Occipital lobe (tissue), 1 donor: ENCODE measurements at regions not wholly inside any gene's neighbourhood (a gene's known extent, or its start where the extent isn't known, plus 50 kb on each side); places are given as distances from the start of the nearest gene placed in this dataset.

Experiments used
- DNase-seq: peaks from one replicate; lab custom pipeline; 2025; lab: John Stamatoyannopoulos, UW

DNA sequence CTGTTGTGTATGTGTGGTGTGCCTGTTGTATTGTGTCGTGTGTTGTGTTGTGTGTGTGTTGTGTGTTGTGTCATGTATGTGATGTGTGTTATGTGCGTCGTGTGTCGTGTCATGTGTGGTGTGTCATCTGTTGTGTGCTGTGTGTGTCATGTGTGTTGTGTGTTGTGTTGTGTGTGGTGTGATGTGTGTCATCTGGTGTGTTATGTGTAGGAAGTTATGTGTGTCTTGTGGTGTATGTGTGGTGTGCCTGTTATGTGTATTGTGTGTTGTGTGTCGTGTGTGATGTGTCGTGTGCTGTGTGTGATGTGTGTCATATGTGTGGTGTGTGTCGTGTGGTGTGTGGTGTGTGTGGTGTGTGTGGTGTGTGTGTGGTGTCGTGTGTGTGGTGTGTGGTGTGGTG lies 145.2 kb downstream of the DNAJB6 start:
- DNase-seq: no peak

GRCh38 chr7:157482517-157483087 lies 145.8 kb downstream of the DNAJB6 start:
- no peak for DNase-seq

DNA sequence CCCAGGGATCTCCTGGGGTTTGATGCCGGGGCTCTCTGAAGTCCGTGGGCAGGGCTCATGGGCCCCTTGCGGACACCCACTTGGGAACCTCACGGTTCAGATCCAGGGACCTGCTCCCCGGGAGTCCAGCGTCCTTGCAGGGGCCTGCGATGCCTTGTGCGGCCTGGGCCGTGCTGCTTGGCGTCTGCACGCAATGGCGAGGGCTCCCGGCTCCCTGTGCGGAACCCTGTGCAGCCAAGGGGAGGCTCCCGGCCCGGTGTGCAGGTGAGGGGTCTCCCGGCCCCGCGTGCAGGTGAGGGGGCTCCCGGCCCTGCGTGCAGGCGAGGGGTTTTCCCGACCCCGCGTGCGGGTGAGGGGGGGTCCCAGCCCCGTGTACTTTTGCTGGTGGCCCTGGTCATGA lies 146.7 kb downstream of the DNAJB6 start:
- DNase-seq: no peak

DNA sequence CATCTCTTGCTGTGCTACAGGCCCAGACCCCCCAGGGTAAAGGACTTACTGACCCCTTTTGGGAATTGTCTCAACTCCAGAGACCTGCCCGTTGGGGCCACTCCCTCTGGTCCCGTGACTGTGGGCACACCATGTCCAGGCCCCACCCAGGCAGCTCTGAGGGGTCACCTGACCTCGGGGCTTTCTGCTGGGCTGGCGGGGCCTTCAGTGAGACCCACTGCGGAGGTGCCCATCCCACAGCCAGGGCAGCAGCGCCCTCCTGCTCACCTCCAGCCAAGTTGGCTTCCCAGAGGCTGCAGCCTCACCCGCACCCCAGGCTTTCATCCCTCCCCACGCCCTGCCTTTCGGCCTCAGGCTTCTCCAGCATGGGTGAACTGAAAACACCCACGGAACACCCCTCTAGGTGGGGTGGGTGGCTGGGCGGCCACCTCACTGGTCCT lies 147.2 kb downstream of the DNAJB6 start:
- no peak for DNase-seq

DNA sequence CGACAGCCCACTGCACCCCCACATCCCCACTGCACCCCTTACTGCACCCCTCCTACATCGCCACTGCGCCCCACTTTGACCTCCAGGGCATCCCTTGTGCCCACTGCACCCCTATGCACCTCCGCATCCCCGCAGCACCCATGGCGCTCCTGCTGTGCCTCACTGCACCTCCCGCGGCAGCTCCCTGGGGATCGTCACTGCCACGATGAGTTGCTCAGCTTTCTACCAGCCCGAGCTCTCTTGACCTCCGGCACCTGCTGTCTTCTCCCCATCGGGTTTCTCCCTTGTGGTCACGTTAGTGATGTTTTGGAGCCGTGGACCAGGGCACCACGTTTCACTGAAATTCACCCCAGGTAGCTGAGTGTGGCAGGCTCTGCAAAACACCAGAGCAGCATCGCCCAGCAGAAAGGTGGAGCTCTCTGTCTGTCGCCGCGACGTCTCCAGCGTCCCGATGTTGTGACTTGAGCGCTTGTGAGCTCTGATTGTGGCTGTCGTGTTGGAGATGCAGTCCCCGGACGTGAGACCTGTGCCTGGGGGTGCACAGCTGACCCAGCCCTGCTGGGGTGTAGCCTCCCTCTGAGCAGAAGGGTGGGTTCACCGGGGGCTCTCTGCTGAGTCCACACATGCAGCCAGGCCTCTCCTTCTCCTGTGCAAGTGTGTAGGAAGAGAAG lies 147.7 kb downstream of the DNAJB6 start:
- no peak for DNase-seq

GRCh38 chr7:157485361-157485831 lies 148.6 kb downstream of the DNAJB6 start:
- no peak for DNase-seq

DNA sequence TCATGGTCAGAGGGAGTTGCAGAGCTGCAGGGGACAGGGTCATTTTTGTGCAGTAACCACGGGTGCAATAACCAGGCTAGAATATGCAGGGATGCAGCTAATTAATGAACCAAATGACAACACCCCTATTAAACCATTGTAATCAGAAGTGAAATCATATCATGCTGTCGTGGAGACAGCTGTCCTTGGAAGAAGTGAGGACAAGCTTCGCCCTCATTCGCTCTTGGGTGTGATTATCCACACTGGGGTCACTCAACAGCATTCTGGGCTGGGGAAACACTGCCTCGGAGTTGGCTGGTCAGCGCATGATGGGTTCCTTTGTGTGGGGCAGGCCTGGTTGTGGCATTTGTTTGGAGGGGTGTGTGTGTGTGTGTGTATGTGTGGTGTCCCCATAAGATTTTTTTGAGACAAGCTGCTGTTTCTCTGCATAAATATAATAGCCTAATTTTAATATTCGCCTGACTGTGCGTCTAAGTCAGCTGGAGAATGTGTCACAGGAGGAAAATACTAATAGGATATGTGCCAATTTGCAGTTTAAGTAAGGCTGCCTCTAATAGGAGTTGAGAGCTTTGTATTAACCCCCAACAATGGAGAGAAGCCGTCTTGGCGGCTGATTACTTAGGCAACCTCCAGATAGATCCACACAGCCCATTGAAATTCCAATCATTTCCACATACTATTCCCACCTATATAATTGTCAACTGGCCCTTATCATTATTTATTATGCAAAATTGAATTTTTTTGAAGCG lies 149.4 kb downstream of the DNAJB6 start:
- no peak for DNase-seq

- no peak for DNase-seq
Observed at GRCh38 chr7:157487046-157487770, 150.4 kb downstream of the DNAJB6 start.

DNA sequence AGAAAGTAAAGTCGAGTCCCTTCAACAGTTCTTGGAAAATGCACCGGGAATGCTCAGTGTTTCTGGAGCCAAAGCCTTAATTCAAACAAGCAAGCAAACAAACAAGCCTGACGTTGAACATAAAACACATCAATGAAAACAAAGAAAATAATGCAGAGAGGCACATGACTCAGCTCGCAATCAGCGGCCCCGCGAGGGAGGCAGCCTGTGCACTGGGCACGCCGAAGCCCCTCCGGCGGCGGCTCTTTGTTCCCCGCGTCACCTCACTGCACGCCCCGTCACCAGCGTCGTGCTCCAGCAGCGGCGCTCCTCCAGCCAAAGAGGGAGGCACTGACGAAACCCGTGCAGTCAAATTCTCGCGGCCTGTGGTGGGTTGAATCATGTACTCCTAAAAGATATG lies 151.5 kb downstream of the DNAJB6 start:
- no peak for DNase-seq

DNA sequence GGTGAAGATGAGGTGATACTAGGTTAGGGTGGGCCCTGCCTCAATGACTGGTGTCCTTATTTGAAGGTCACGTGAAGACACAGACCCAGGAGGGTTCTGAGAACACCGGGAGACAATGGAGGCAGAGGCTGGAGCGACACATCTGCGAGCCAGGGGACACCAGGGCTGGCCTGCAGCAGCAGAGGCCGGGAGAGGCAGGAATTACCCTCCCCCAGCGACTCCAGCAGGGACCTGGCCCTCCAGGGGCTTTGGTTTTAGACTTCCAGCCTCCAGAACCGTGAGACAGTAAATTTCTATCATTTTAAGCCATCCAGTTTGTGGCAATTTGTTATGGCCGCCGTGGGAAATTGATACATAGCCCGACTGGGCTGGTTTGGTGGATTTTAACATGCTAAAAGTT lies 152.2 kb downstream of the DNAJB6 start:
- no peak for DNase-seq
